ENCODE measurements at regions not wholly inside any gene's neighbourhood (a gene's known extent, or its start where the extent isn't known, plus 50 kb on each side); places are given as distances from the start of the nearest gene placed in this dataset.

DNA sequence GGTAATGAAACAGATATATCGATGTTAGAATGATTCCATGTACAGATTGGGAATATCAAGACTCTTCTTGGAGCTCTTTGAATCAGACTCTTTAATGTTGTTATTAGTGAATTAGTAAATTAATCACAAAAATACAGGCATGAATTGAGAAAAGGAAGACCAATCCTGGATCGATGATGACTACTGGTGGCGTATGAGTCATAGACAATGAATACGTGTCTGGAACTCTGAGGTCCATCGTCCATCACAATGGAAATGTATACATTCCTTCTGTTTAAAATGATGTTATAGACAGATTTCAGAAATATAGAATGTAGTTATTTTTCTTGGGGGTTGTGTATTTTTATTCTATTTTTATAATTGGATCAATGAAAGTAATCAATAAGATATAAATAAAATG, 80.2 kb upstream of the RTL1 start:
- no peaks in the 10 kb centered on the region for H3K36me3 ChIP-seq (ENCODE audit: insufficient read depth, low read length)
- TF ChIP-seq POLR2AphosphoS5 (IDR thresholded peaks at IDR 0.05) (no peak), MXI1 (conservative IDR thresholded peaks at IDR 0.05; ENCODE audit: poor library complexity, severe bottlenecking) (no peak), EP300 (conservative IDR thresholded peaks at IDR 0.05; ENCODE audit: poor library complexity, severe bottlenecking) (no peak), RAD21 (conservative IDR thresholded peaks at IDR 0.05) (no peak), TAF1 (IDR thresholded peaks at IDR 0.05; ENCODE audit: low read depth) (no peak)
- no peaks in the 10 kb centered on the region for H3K9me2 ChIP-seq (ENCODE audit: insufficient read depth, low read length)
- H3K9ac ChIP-seq (ENCODE audit: low read length): no peak overlapping the region
- H3K27me3 ChIP-seq (ENCODE audit: insufficient read depth, low read depth, low read length): no peaks in the 10 kb centered on the region
- H4K20me1 ChIP-seq (ENCODE audit: insufficient read depth): no peaks in the 10 kb centered on the region
- no peak overlapping the region for H2AFZ ChIP-seq (ENCODE audit: low read depth, low read length)
- no peak overlapping the region for H3K27ac ChIP-seq (ENCODE audit: low read length)
- no peaks in the 10 kb centered on the region for H3K9me3 ChIP-seq (ENCODE audit: low read length)
- H3K4me2 ChIP-seq (ENCODE audit: low read length): no peak overlapping the region
- no peaks in the 10 kb centered on the region for H3K79me2 ChIP-seq (replicated peaks; ENCODE audit: insufficient read depth, low read length)
- H3F3A ChIP-seq (ENCODE audit: insufficient read depth, low read length, poor library complexity, severe bottlenecking): no peaks in the 10 kb centered on the region
- H3K4me3 ChIP-seq (ENCODE audit: low read length): no peak overlapping the region

DNA sequence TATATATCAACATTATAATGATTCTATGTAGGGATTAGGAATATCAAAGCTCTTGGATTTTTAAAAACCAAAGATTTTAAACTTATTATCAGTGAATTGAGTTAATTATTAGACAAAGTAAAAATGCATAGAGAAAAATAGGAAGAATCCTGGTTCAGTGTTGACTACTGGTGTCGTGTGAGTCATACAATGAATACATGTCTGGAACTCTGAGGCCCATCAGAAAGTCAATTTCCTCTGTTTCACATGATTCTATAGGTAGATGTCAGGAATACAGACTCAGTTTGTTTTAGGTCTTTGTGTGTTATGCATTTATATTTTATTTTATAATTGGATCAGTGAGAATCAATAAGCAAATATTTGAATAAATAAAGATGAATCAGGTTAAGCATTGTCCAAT, 84.5 kb upstream of the RTL1 start:
- no peaks in the 10 kb centered on the region for H3K27me3 ChIP-seq (ENCODE audit: insufficient read depth, low read depth, low read length)
- no peaks in the 10 kb centered on the region for H4K20me1 ChIP-seq (ENCODE audit: insufficient read depth)
- no peaks in the 10 kb centered on the region for H3K79me2 ChIP-seq (replicated peaks; ENCODE audit: insufficient read depth, low read length)
- H3K9ac ChIP-seq (ENCODE audit: low read length): no peak overlapping the region
- no peaks in the 10 kb centered on the region for H3K36me3 ChIP-seq (ENCODE audit: insufficient read depth, low read length)
- TF ChIP-seq TAF1 (IDR thresholded peaks at IDR 0.05; ENCODE audit: low read depth): no peak
- no peak for TF ChIP-seq RAD21 (conservative IDR thresholded peaks at IDR 0.05)
- TF ChIP-seq POLR2AphosphoS5 (IDR thresholded peaks at IDR 0.05): no peak
- no peak for TF ChIP-seq SMC3 (conservative IDR thresholded peaks at IDR 0.05; ENCODE audit: poor library complexity)
- no peak for TF ChIP-seq EZH2 (IDR thresholded peaks at IDR 0.05; ENCODE audit: borderline replicate concordance, insufficient read depth, low read length, poor library complexity, severe bottlenecking)
- TF ChIP-seq, protein P1, sequence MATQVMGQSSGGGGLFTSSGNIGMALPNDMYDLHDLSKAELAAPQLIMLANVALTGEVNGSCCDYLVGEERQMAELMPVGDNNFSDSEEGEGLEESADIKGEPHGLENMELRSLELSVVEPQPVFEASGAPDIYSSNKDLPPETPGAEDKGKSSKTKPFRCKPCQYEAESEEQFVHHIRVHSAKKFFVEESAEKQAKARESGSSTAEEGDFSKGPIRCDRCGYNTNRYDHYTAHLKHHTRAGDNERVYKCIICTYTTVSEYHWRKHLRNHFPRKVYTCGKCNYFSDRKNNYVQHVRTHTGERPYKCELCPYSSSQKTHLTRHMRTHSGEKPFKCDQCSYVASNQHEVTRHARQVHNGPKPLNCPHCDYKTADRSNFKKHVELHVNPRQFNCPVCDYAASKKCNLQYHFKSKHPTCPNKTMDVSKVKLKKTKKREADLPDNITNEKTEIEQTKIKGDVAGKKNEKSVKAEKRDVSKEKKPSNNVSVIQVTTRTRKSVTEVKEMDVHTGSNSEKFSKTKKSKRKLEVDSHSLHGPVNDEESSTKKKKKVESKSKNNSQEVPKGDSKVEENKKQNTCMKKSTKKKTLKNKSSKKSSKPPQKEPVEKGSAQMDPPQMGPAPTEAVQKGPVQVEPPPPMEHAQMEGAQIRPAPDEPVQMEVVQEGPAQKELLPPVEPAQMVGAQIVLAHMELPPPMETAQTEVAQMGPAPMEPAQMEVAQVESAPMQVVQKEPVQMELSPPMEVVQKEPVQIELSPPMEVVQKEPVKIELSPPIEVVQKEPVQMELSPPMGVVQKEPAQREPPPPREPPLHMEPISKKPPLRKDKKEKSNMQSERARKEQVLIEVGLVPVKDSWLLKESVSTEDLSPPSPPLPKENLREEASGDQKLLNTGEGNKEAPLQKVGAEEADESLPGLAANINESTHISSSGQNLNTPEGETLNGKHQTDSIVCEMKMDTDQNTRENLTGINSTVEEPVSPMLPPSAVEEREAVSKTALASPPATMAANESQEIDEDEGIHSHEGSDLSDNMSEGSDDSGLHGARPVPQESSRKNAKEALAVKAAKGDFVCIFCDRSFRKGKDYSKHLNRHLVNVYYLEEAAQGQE (IDR thresholded peaks at IDR 0.05; ENCODE audit: borderline replicate concordance): no peak
- TF ChIP-seq, protein P2, sequence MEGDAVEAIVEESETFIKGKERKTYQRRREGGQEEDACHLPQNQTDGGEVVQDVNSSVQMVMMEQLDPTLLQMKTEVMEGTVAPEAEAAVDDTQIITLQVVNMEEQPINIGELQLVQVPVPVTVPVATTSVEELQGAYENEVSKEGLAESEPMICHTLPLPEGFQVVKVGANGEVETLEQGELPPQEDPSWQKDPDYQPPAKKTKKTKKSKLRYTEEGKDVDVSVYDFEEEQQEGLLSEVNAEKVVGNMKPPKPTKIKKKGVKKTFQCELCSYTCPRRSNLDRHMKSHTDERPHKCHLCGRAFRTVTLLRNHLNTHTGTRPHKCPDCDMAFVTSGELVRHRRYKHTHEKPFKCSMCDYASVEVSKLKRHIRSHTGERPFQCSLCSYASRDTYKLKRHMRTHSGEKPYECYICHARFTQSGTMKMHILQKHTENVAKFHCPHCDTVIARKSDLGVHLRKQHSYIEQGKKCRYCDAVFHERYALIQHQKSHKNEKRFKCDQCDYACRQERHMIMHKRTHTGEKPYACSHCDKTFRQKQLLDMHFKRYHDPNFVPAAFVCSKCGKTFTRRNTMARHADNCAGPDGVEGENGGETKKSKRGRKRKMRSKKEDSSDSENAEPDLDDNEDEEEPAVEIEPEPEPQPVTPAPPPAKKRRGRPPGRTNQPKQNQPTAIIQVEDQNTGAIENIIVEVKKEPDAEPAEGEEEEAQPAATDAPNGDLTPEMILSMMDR (IDR thresholded peaks at IDR 0.05; ENCODE audit: poor library complexity, severe bottlenecking): no peak
- no peak for TF ChIP-seq MXI1 (conservative IDR thresholded peaks at IDR 0.05; ENCODE audit: poor library complexity, severe bottlenecking)
- no peak for TF ChIP-seq EP300 (conservative IDR thresholded peaks at IDR 0.05; ENCODE audit: poor library complexity, severe bottlenecking)
- no peak overlapping the region for H3K4me3 ChIP-seq (ENCODE audit: low read length)
- no peak overlapping the region for H2AFZ ChIP-seq (ENCODE audit: low read depth, low read length)
- H3K4me2 ChIP-seq (ENCODE audit: low read length): no peak overlapping the region
- no peaks in the 10 kb centered on the region for H3K9me2 ChIP-seq (ENCODE audit: insufficient read depth, low read length)
- H3K9me3 ChIP-seq (ENCODE audit: low read length): no peaks in the 10 kb centered on the region
- H3K27ac ChIP-seq (ENCODE audit: low read length): no peak overlapping the region
- no peaks in the 10 kb centered on the region for H3F3A ChIP-seq (ENCODE audit: insufficient read depth, low read length, poor library complexity, severe bottlenecking)

Data from neural cell (in vitro differentiated cells).